Head of caudate nucleus (tissue), 42 donors: ENCODE measurements at regions not wholly inside any gene's neighbourhood (a gene's known extent, or its start where the extent isn't known, plus 50 kb on each side); places are given as distances from the start of the nearest gene placed in this dataset.

Experiments used
- DNase-seq, 42 donors: peaks; one replicate each; pipeline versions ENCODE4 v3.0.0 to v3.0.0-alpha.2; 2020 to 2021; ENCODE audit warnings: mixed read lengths in 7 of 42
- intact Hi-C: fragments of 100-400 bp; cut with DNase I; formaldehyde crosslinking; loops from one replicate; pipeline ENCODE4 v1.15.0; 2022

GRCh38 chr2:59886759-59887158 lies 666.7 kb downstream of the BCL11A start:
- intact Hi-C loops, result no loop called here
- peak in 5 of 42 donors; percentile 5 to 16 (median 11) for DNase-seq

GRCh38 chr2:59885541-59885940 lies 667.9 kb downstream of the BCL11A start:
- DNase-seq, result peak in 1 of 42 donors; percentile 12
- intact Hi-C loops, result no loop called here

- intact Hi-C loops, result no loop called here
Measured at GRCh38 chr2:59884166-59884565, 669.3 kb downstream of the BCL11A start.

GRCh38 chr2:59882822-59883221 lies 670.6 kb downstream of the BCL11A start:
- DNase-seq, result no peak
- intact Hi-C loops, result no loop called here

More at GRCh38 chr2:59884166-59884565, 669.3 kb downstream of the BCL11A start:
- DNase-seq, result no peak

- intact Hi-C loops, result no loop called here
- no peak for DNase-seq
Measured at GRCh38 chr2:59882279-59882678, 671.2 kb downstream of the BCL11A start.

- intact Hi-C loops, result no loop called here
- no peak for DNase-seq
Measured at GRCh38 chr2:59881218-59881617, 672.2 kb downstream of the BCL11A start.

GRCh38 chr2:59879700-59880131 lies 673.7 kb downstream of the BCL11A start:
- peak in 1 of 42 donors; percentile 7 for DNase-seq
- intact Hi-C loops, result no loop called here

- intact Hi-C loops, result no loop called here
- no peak for DNase-seq
Measured at GRCh38 chr2:59875836-59876235, 677.6 kb downstream of the BCL11A start.

- intact Hi-C loops, result no loop called here
- no peak for DNase-seq
Measured at GRCh38 chr2:59874971-59875755, 678.3 kb downstream of the BCL11A start.

GRCh38 chr2:59874361-59874760 lies 679.1 kb downstream of the BCL11A start:
- intact Hi-C loops, result no loop called here
- no peak for DNase-seq

GRCh38 chr2:59871830-59872229 lies 681.6 kb downstream of the BCL11A start:
- DNase-seq, result no peak

GRCh38 chr2:59868981-59869380 lies 684.5 kb downstream of the BCL11A start:
- no peak for DNase-seq
- intact Hi-C loops, result no loop called here

More at GRCh38 chr2:59871830-59872229, 681.6 kb downstream of the BCL11A start:
- intact Hi-C loops, result no loop called here

- intact Hi-C loops, result no loop called here
- no peak for DNase-seq
Measured at GRCh38 chr2:59866436-59866835, 687.0 kb downstream of the BCL11A start.

GRCh38 chr2:59858540-59858939 lies 694.9 kb downstream of the BCL11A start:
- intact Hi-C loops, result no loop called here
- no peak for DNase-seq

- intact Hi-C loops, result no loop called here
- no peak for DNase-seq
Measured at GRCh38 chr2:59857109-59857508, 696.3 kb downstream of the BCL11A start.

- no peak for DNase-seq
- intact Hi-C loops, result no loop called here
Measured at GRCh38 chr2:59856391-59856790, 697.1 kb downstream of the BCL11A start.

GRCh38 chr2:59853032-59853431 lies 700.4 kb downstream of the BCL11A start:
- no peak for DNase-seq
- intact Hi-C loops, result no loop called here

GRCh38 chr2:59851836-59852475 lies 701.5 kb downstream of the BCL11A start:
- no peak for DNase-seq
- intact Hi-C loops, result no loop called here

- intact Hi-C loops, result no loop called here
- DNase-seq, result no peak
Measured at GRCh38 chr2:59850554-59850953, 702.9 kb downstream of the BCL11A start.

GRCh38 chr2:59833941-59834340 lies 719.5 kb downstream of the BCL11A start:
- no peak for DNase-seq

GRCh38 chr2:59830601-59831000 lies 722.9 kb downstream of the BCL11A start:
- no peak for DNase-seq
- intact Hi-C loops, result no loop called here

More at GRCh38 chr2:59833941-59834340, 719.5 kb downstream of the BCL11A start:
- intact Hi-C loops, result no loop called here
